SK-N-SH (cell line): ENCODE measurements at regions not wholly inside any gene's neighbourhood (a gene's known extent, or its start where the extent isn't known, plus 50 kb on each side); places are given as distances from the start of the nearest gene placed in this dataset.

Source experiments
- CTCF ChIA-PET: fragments of 300-600, 350-600 bp; formaldehyde crosslinking; extraction: SDS; loops from one replicate; lab custom pipeline; 2021; lab: Yijun Ruan, JAX
- POLR2A ChIA-PET: fragments of 350-600 bp; sonication (Branson Sonifier 250); formaldehyde crosslinking; extraction: SDS; loops from one replicate; lab custom pipeline; 2020; ENCODE audit warnings: antibody characterized with exemption, inconsistent platforms; lab: Yijun Ruan, JAX
- DNase-seq: peaks from one replicate; pipeline ENCODE4 v3.0.0; 2012
- H2AFZ ChIP-seq: fragments of 200-600 bp; sonication (generic); 2 replicates; pipeline ENCODE4 v1.8.1; 2016; ENCODE audit warnings: antibody characterized with exemption, mild to moderate bottlenecking, low read depth
- H3F3A ChIP-seq: fragments of 200-600 bp; sonication (generic); replicated peaks from 2 replicates; pipeline ENCODE3; 2016; ENCODE audit warnings: antibody characterized with exemption, mild to moderate bottlenecking; ENCODE audit not compliant: insufficient read depth
- H3K27ac ChIP-seq, 2 experiments: fragments of 200-500 bp in 1 of 2; fragments of 200-600 bp in 1 of 2; sonication (Bioruptor generic) in 1 of 2; sonication (generic), shearing (Covaris generic) in 1 of 2; 2 replicates each; pipeline versions ENCODE4 v1.5.1 to v1.6.1; 2014 to 2016; ENCODE audit warnings: low read depth in 2 of 2, inconsistent platforms in 1 of 2, low read length in 1 of 2, mild to moderate bottlenecking in 1 of 2, mixed read lengths in 1 of 2
- H3K27me3 ChIP-seq: fragments of 200-600 bp; sonication (generic), shearing (Covaris generic); 2 replicates; pipeline ENCODE4 v1.6.1; 2016; ENCODE audit warnings: mixed run types; ENCODE audit not compliant: insufficient read depth
- H3K36me3 ChIP-seq, 2 experiments: fragments of 200-500 bp in 1 of 2; fragments of 200-600 bp in 1 of 2; sonication (Bioruptor generic) in 1 of 2; sonication (generic) in 1 of 2; replicated peaks in 1 of 2; 2 replicates each; pipeline versions ENCODE3 to v1.5.1; 2014 to 2016; ENCODE audit warnings: low read length in 1 of 2, mild to moderate bottlenecking in 1 of 2; ENCODE audit not compliant: insufficient read depth in 2 of 2, control insufficient read depth in 1 of 2
- H3K4me1 ChIP-seq, 2 experiments: fragments of 200-500 bp in 1 of 2; fragments of 200-600 bp in 1 of 2; sonication (Bioruptor generic) in 1 of 2; sonication (generic), shearing (Covaris generic) in 1 of 2; 2 replicates each; pipeline versions ENCODE4 v1.5.1 to v1.6.1; 2014 to 2016; ENCODE audit warnings: low read depth in 1 of 2, low read length in 1 of 2, mixed run types in 1 of 2; ENCODE audit not compliant: insufficient read depth in 2 of 2, control insufficient read depth in 1 of 2
- H3K4me2 ChIP-seq: fragments of 200-600 bp; sonication (generic), shearing (Covaris generic); 2 replicates; pipeline ENCODE4 v1.6.1; 2017; ENCODE audit warnings: mixed run types
- H3K4me3 ChIP-seq, 2 experiments: fragments of 200-500 bp in 1 of 2; fragments of 200-600 bp in 1 of 2; sonication (Bioruptor generic) in 1 of 2; sonication (generic), shearing (Covaris generic) in 1 of 2; 2 replicates each; pipeline versions ENCODE4 v1.5.1 to v1.8.1; 2014 to 2016; ENCODE audit warnings: low read depth in 2 of 2, inconsistent platforms in 1 of 2, low read length in 1 of 2, mild to moderate bottlenecking in 1 of 2, mixed read lengths in 1 of 2, moderate library complexity in 1 of 2
- H3K79me2 ChIP-seq: fragments of 200-600 bp; sonication (generic); 2 replicates; pipeline ENCODE4 v1.8.1; 2017; ENCODE audit warnings: mild to moderate bottlenecking; ENCODE audit not compliant: insufficient read depth
- H3K9ac ChIP-seq: fragments of 200-600 bp; sonication (generic); 2 replicates; pipeline ENCODE4 v1.6.1; 2017; ENCODE audit warnings: mixed run types
- H3K9me2 ChIP-seq: fragments of 200-600 bp; sonication (generic); 2 replicates; pipeline ENCODE4 v1.6.1; 2017; ENCODE audit warnings: mixed run types
- H3K9me3 ChIP-seq: fragments of 200-600 bp; sonication (generic); 2 replicates; pipeline ENCODE4 v1.6.1; 2017; ENCODE audit warnings: mixed run types, mild to moderate bottlenecking, moderate library complexity
- H4K20me1 ChIP-seq: fragments of 200-600 bp; sonication (generic); 2 replicates; pipeline ENCODE4 v1.6.1; 2017; ENCODE audit warnings: mild to moderate bottlenecking, mixed run types; ENCODE audit not compliant: insufficient read depth
- CHD2 ChIP-seq: fragments of 150-350 bp; IDR thresholded peaks from 2 replicates; pipeline ENCODE4 v1.6.1; 2018; ENCODE audit warnings: low read length; ENCODE audit not compliant: partially characterized antibody
- EP300 ChIP-seq, 2 experiments: IDR thresholded peaks; 2 replicates each; pipeline versions ENCODE4 v1.4.0 to v1.6.1; 2012; ENCODE audit warnings: borderline replicate concordance in 1 of 2, low read depth in 1 of 2, low read length in 1 of 2
- EZH2phosphoT487 ChIP-seq: fragments of 200-600 bp; sonication (generic); IDR thresholded peaks from 2 replicates; pipeline ENCODE4 v1.6.1; 2017; ENCODE audit warnings: low read depth, mixed run types, mild to moderate bottlenecking, antibody characterized with exemption, moderate library complexity, borderline replicate concordance
- FOSL2 ChIP-seq: IDR thresholded peaks from 2 replicates; pipeline ENCODE4 v1.4.0; 2012; ENCODE audit warnings: low read depth, mild to moderate bottlenecking, moderate library complexity, borderline replicate concordance
- FOXJ3 ChIP-seq: sonication (generic); formaldehyde crosslinking; IDR thresholded peaks from 2 replicates; pipeline ENCODE4 v1.5.1; 2020; ENCODE audit warnings: mild to moderate bottlenecking, missing genetic modification reagents
- FOXM1 ChIP-seq: IDR thresholded peaks from 2 replicates; pipeline ENCODE4 v1.4.0; 2012; ENCODE audit warnings: low read depth, mild to moderate bottlenecking
- IRF3 ChIP-seq: fragments of 150-350 bp; IDR thresholded peaks from 2 replicates; pipeline ENCODE4 v1.6.1; 2016; ENCODE audit warnings: mild to moderate bottlenecking, low read depth, low read length
- JUND ChIP-seq: IDR thresholded peaks from 2 replicates; pipeline ENCODE4 v1.4.0; 2012
- MXI1 ChIP-seq: IDR thresholded peaks from 2 replicates; pipeline ENCODE4 v1.6.1; 2012; ENCODE audit warnings: mild to moderate bottlenecking, low read depth, low read length, improper control_type of control experiment
- TAF1 ChIP-seq: IDR thresholded peaks from 2 replicates; pipeline ENCODE4 v1.6.1; 2012; ENCODE audit warnings: low read depth, mild to moderate bottlenecking, low read length, moderate library complexity, borderline replicate concordance
- TEAD4 ChIP-seq: IDR thresholded peaks from 2 replicates; pipeline ENCODE4 v1.4.0; 2012; ENCODE audit warnings: mild to moderate bottlenecking, borderline replicate concordance; ENCODE audit not compliant: insufficient read depth
- whole genome bisulfite sequencing: methylation state at CpG from one replicate; pipeline ENCODE4 v1.1.6; 2017; ENCODE audit warnings: low lambda C conversion rate; 5-methylcytosine and 5-hydroxymethylcytosine counted together
- TF ChIP-seq, protein P1 (sequence below): fragments of 150-350 bp; IDR thresholded peaks from 2 replicates; pipeline ENCODE4 v1.6.1; 2017; ENCODE audit warnings: antibody characterized with exemption, low read length, low read depth, borderline replicate concordance
- TF ChIP-seq, protein P2 (sequence below): IDR thresholded peaks from 2 replicates; pipeline ENCODE4 v1.6.1; 2012; ENCODE audit warnings: mild to moderate bottlenecking, low read depth, low read length, moderate library complexity

DNA sequence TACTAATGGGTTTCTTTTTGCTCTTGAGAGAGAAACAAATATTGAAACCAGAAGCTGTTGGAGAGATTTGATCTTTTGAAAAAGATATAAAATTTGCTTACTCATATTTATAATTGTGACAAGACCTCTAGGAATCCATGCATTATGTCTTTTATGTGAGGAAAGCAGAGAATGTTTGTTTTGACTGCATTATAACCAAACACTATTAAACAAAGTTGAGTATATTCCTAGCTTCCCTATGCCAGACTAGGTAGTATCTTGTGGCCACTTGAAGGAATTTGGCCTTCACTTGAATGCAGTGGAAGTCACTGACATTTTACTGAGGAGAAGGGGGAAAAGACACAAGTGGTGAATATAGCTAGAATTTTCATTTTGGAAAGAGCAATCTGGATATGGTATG is 521.8 kb upstream of the ZEB2 start:
- H3K36me3 ChIP-seq, result no peaks in the 10 kb centered on the region
- H3K27me3 ChIP-seq, result no peaks in the 10 kb centered on the region
- peaks cover 0 to 18% of the 10 kb centered on the region in 2 experiments; a peak in 2 of 4 replicates for H3K4me1 ChIP-seq
- DNase-seq, result no peak
- H4K20me1 ChIP-seq, result no peaks in the 10 kb centered on the region
- H2AFZ ChIP-seq, result no peak overlapping the region
- H3K4me2 ChIP-seq, result no peak overlapping the region
- CTCF ChIA-PET, result no interaction called here
- no peak overlapping the region for H3K27ac ChIP-seq
- POLR2A ChIA-PET, result no interaction called here
- H3F3A ChIP-seq, result no peaks in the 10 kb centered on the region
- no peaks in the 10 kb centered on the region for H3K9me2 ChIP-seq
- TF ChIP-seq, protein P1, sequence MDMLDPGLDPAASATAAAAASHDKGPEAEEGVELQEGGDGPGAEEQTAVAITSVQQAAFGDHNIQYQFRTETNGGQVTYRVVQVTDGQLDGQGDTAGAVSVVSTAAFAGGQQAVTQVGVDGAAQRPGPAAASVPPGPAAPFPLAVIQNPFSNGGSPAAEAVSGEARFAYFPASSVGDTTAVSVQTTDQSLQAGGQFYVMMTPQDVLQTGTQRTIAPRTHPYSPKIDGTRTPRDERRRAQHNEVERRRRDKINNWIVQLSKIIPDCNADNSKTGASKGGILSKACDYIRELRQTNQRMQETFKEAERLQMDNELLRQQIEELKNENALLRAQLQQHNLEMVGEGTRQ, result no peak
- TF ChIP-seq FOSL2 (no peak), FOXM1 (no peak), FOXJ3 (CRISPR knock-in tag) (no peak), EP300 (IDR thresholded peaks at IDR 0.05; ENCODE audit: borderline replicate concordance in 1 of 2, low read depth in 1 of 2, low read length in 1 of 2) (no peak), TEAD4 (no peak), CHD2 (no peak)
- no peak overlapping the region for H3K4me3 ChIP-seq
- H3K9me3 ChIP-seq, result no peaks in the 10 kb centered on the region
- H3K9ac ChIP-seq, result no peak overlapping the region
- no peaks in the 10 kb centered on the region for H3K79me2 ChIP-seq

DNA sequence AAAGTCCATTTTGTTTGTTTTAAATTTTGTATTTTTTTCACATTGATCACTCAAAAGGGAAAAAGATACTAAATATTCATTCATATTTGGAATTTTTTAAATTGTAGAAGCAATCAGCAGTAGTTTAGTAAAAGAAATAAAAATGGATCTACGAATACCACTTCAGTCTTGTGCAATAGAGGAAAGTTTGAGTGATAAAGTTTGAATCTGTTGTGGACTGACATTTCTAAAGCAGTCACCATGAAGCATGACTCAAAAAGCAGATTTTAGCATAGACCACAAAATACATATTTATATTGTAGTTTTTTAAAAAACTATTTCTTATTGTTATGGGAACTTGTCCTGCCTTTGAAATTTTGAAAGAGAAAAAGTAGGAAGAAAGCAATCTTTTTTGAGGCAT is 520.5 kb upstream of the ZEB2 start:
- Histone ChIP-seq H4K20me1 (no peaks in the 10 kb centered on the region), H3K9me3 (no peaks in the 10 kb centered on the region), H3K4me1 (peaks cover 0 to 12% of the 10 kb centered on the region in 2 experiments; a peak in 2 of 4 replicates), H3K36me3 (no peaks in the 10 kb centered on the region), H2AFZ (no peak overlapping the region), H3K4me2 (no peak overlapping the region), H3K27me3 (no peaks in the 10 kb centered on the region), H3K9me2 (no peaks in the 10 kb centered on the region), H3K79me2 (no peaks in the 10 kb centered on the region), H3K9ac (no peak overlapping the region), H3F3A (no peaks in the 10 kb centered on the region), H3K27ac (no peak overlapping the region), H3K4me3 (no peak overlapping the region)
- no peak for DNase-seq
- 67% methylated on average over 1 of the region's 1 CpG for WGBS
- TF ChIP-seq JUND, result no peak
- TF ChIP-seq TAF1, result no peak
- CTCF ChIA-PET, result no interaction called here
- POLR2A ChIA-PET, result no interaction called here

GRCh38 chr2:145038041-145038525 is 518.2 kb upstream of the ZEB2 start:
- no peaks in the 10 kb centered on the region for H3K36me3 ChIP-seq
- H3F3A ChIP-seq, result no peaks in the 10 kb centered on the region
- no peak overlapping the region for H3K27ac ChIP-seq
- no peak overlapping the region for H3K4me3 ChIP-seq
- H3K9me2 ChIP-seq, result no peaks in the 10 kb centered on the region
- H3K9me3 ChIP-seq, result no peaks in the 10 kb centered on the region
- no peaks in the 10 kb centered on the region for H3K79me2 ChIP-seq
- H2AFZ ChIP-seq, result peak overlapping the region; percentile 61; the same call in 1 of the 2 replicates
- H3K9ac ChIP-seq, result no peak overlapping the region
- ChIA-PET CTCF (interaction anchor here (0.6 kb wide), 1 partner anchor 573 kb away, joined by 3 read pairs; no protein-coding TSS in a partner anchor), POLR2A (no interaction called here)
- H3K27me3 ChIP-seq, result no peaks in the 10 kb centered on the region
- peaks cover 0 to 5% of the 10 kb centered on the region in 2 experiments; a peak in 3 of 4 replicates for H3K4me1 ChIP-seq
- WGBS, result 76% methylated on average over 6 of the region's 6 CpGs
- H4K20me1 ChIP-seq, result no peaks in the 10 kb centered on the region
- no peak overlapping the region for H3K4me2 ChIP-seq
- DNase-seq, result no peak
- no peak for TF ChIP-seq IRF3
- TF ChIP-seq MXI1, result no peak
- TF ChIP-seq EP300 (IDR thresholded peaks at IDR 0.05; ENCODE audit: borderline replicate concordance in 1 of 2, low read depth in 1 of 2, low read length in 1 of 2), result no peak
- TF ChIP-seq, protein P2, sequence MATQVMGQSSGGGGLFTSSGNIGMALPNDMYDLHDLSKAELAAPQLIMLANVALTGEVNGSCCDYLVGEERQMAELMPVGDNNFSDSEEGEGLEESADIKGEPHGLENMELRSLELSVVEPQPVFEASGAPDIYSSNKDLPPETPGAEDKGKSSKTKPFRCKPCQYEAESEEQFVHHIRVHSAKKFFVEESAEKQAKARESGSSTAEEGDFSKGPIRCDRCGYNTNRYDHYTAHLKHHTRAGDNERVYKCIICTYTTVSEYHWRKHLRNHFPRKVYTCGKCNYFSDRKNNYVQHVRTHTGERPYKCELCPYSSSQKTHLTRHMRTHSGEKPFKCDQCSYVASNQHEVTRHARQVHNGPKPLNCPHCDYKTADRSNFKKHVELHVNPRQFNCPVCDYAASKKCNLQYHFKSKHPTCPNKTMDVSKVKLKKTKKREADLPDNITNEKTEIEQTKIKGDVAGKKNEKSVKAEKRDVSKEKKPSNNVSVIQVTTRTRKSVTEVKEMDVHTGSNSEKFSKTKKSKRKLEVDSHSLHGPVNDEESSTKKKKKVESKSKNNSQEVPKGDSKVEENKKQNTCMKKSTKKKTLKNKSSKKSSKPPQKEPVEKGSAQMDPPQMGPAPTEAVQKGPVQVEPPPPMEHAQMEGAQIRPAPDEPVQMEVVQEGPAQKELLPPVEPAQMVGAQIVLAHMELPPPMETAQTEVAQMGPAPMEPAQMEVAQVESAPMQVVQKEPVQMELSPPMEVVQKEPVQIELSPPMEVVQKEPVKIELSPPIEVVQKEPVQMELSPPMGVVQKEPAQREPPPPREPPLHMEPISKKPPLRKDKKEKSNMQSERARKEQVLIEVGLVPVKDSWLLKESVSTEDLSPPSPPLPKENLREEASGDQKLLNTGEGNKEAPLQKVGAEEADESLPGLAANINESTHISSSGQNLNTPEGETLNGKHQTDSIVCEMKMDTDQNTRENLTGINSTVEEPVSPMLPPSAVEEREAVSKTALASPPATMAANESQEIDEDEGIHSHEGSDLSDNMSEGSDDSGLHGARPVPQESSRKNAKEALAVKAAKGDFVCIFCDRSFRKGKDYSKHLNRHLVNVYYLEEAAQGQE, result no peak
- TF ChIP-seq JUND, result no peak
- no peak for TF ChIP-seq EZH2phosphoT487
- no peak for TF ChIP-seq CHD2
- TF ChIP-seq TAF1, result no peak
